ENCODE measurements at regions not wholly inside any gene's neighbourhood (a gene's known extent, or its start where the extent isn't known, plus 50 kb on each side); places are given as distances from the start of the nearest gene placed in this dataset.

GRCh38 chr6:1045239-1045638 is 266.7 kb upstream of the FOXQ1 start:
- no peaks in the 10 kb centered on the region for H4K20me1 ChIP-seq (ENCODE audit: insufficient read depth)
- no peaks in the 10 kb centered on the region for H3K36me3 ChIP-seq (replicated peaks in 1 of 2; ENCODE audit: control insufficient read depth in 1 of 2, insufficient read depth in 2 of 2, low read length in 1 of 2)
- 0% methylated on average over 2 of the region's 2 CpGs for WGBS (ENCODE audit: low lambda C conversion rate)
- H3K4me1 ChIP-seq (ENCODE audit: control insufficient read depth in 1 of 2, insufficient read depth in 2 of 2, low read depth in 1 of 2, low read length in 1 of 2) = no peaks in the 10 kb centered on the region
- H3K9me3 ChIP-seq = no peaks in the 10 kb centered on the region
- H3K4me2 ChIP-seq = no peak overlapping the region
- no peak overlapping the region for H2AFZ ChIP-seq (ENCODE audit: low read depth)
- no peak overlapping the region for H3K27ac ChIP-seq (ENCODE audit: low read depth in 2 of 2, low read length in 1 of 2)
- no peak overlapping the region for H3K9ac ChIP-seq
- no peaks in the 10 kb centered on the region for H3K9me2 ChIP-seq
- no peak for DNase-seq
- no peaks in the 10 kb centered on the region for H3K79me2 ChIP-seq (ENCODE audit: insufficient read depth)
- H3K27me3 ChIP-seq (ENCODE audit: insufficient read depth) = peaks cover 26% of the 10 kb centered on the region
- POLR2A ChIA-PET = no interaction called here
- TF ChIP-seq EP300 (IDR thresholded peaks at IDR 0.05; ENCODE audit: borderline replicate concordance in 1 of 2, low read depth in 1 of 2, low read length in 1 of 2) (no peak), FOXJ3 (CRISPR knock-in tag; IDR thresholded peaks at IDR 0.05) (no peak), MAX (IDR thresholded peaks at IDR 0.05; ENCODE audit: low read depth) (no peak)
- no peaks in the 10 kb centered on the region for H3F3A ChIP-seq (replicated peaks; ENCODE audit: insufficient read depth)
- no peak overlapping the region for H3K4me3 ChIP-seq (ENCODE audit: low read depth in 2 of 2, low read length in 1 of 2)
- CTCF ChIA-PET = no interaction called here

- Histone ChIP-seq H3K9me3 (no peaks in the 10 kb centered on the region), H3K4me1 (ENCODE audit: control insufficient read depth in 1 of 2, insufficient read depth in 2 of 2, low read depth in 1 of 2, low read length in 1 of 2) (no peaks in the 10 kb centered on the region), H3F3A (replicated peaks; ENCODE audit: insufficient read depth) (no peaks in the 10 kb centered on the region), H3K4me2 (no peak overlapping the region), H3K27me3 (ENCODE audit: insufficient read depth) (peaks cover 36% of the 10 kb centered on the region), H3K27ac (ENCODE audit: low read depth in 2 of 2, low read length in 1 of 2) (no peak overlapping the region), H3K9me2 (no peaks in the 10 kb centered on the region), H4K20me1 (ENCODE audit: insufficient read depth) (no peaks in the 10 kb centered on the region), H3K79me2 (ENCODE audit: insufficient read depth) (no peaks in the 10 kb centered on the region), H3K36me3 (replicated peaks in 1 of 2; ENCODE audit: control insufficient read depth in 1 of 2, insufficient read depth in 2 of 2, low read length in 1 of 2) (no peaks in the 10 kb centered on the region), H3K4me3 (ENCODE audit: low read depth in 2 of 2, low read length in 1 of 2) (no peak overlapping the region), H2AFZ (ENCODE audit: low read depth) (no peak overlapping the region), H3K9ac (no peak overlapping the region)
- 3% methylated on average over 5 of the region's 7 CpGs for WGBS (ENCODE audit: low lambda C conversion rate)
- no peak for TF ChIP-seq GATA2 (CRISPR knock-in tag; IDR thresholded peaks at IDR 0.05)
- no peak for TF ChIP-seq TEAD4 (IDR thresholded peaks at IDR 0.05; ENCODE audit: borderline replicate concordance, insufficient read depth)
- no peak for TF ChIP-seq SIN3A (IDR thresholded peaks at IDR 0.05; ENCODE audit: borderline replicate concordance, low read depth, low read length)
- TF ChIP-seq YY1 (IDR thresholded peaks at IDR 0.05; ENCODE audit: low read depth) = no peak
- TF ChIP-seq SMC3 (IDR thresholded peaks at IDR 0.05; ENCODE audit: low read depth, low read length) = no peak
- no peak for TF ChIP-seq RFX5 (IDR thresholded peaks at IDR 0.05; ENCODE audit: low read length)
- TF ChIP-seq EZH2phosphoT487 (IDR thresholded peaks at IDR 0.05; ENCODE audit: borderline replicate concordance, low read depth) = no peak
- TF ChIP-seq TAF1 (IDR thresholded peaks at IDR 0.05; ENCODE audit: borderline replicate concordance, low read depth, low read length) = no peak
- no peak for TF ChIP-seq GABPA (IDR thresholded peaks at IDR 0.05; ENCODE audit: low read depth)
- no peak for TF ChIP-seq FOSL2 (IDR thresholded peaks at IDR 0.05; ENCODE audit: borderline replicate concordance, low read depth)
- no peak for TF ChIP-seq USF2 (IDR thresholded peaks at IDR 0.05; ENCODE audit: borderline replicate concordance, low read depth, low read length)
- no peak for TF ChIP-seq USF1 (IDR thresholded peaks at IDR 0.05; ENCODE audit: borderline replicate concordance, low read depth)
- POLR2A ChIA-PET = no interaction called here
- CTCF ChIA-PET = no interaction called here
- no peak for DNase-seq
Observed at GRCh38 chr6:1044040-1044836, 267.7 kb upstream of the FOXQ1 start.

All from SK-N-SH (cell line).